ENCODE measurements at regions not wholly inside any gene's neighbourhood (a gene's known extent, or its start where the extent isn't known, plus 50 kb on each side); places are given as distances from the start of the nearest gene placed in this dataset.
"Not testable (repeated sequence)": the region's sequence is repeated elsewhere in the genome, so short reads cannot be mapped to it uniquely, and the experiment has no call there.

GRCh38 chr12:89067421-89068187 is 284.7 kb downstream of the DUSP6 start:
- Histone ChIP-seq H3K9me3 (ENCODE audit: control insufficient read depth, insufficient read depth, low read length) (no peaks in the 10 kb centered on the region), H3K36me3 (ENCODE audit: insufficient read depth, low read length) (no peaks in the 10 kb centered on the region), H3K4me1 (ENCODE audit: insufficient read depth, low read length) (no peaks in the 10 kb centered on the region; the same call in 1 of the 2 replicates), H3K9ac (ENCODE audit: low read depth, low read length) (no peak overlapping the region)

- no peaks in the 10 kb centered on the region for H3K36me3 ChIP-seq (ENCODE audit: insufficient read depth, low read length)
- no peaks in the 10 kb centered on the region for H3K9me3 ChIP-seq (ENCODE audit: control insufficient read depth, insufficient read depth, low read length)
- H3K4me1 ChIP-seq (ENCODE audit: insufficient read depth, low read length), result peaks cover 7% of the 10 kb centered on the region; the same call in 1 of the 2 replicates
- no peak overlapping the region for H3K9ac ChIP-seq (ENCODE audit: low read depth, low read length)
Measured at GRCh38 chr12:89064780-89065179, 287.5 kb downstream of the DUSP6 start.

DNA sequence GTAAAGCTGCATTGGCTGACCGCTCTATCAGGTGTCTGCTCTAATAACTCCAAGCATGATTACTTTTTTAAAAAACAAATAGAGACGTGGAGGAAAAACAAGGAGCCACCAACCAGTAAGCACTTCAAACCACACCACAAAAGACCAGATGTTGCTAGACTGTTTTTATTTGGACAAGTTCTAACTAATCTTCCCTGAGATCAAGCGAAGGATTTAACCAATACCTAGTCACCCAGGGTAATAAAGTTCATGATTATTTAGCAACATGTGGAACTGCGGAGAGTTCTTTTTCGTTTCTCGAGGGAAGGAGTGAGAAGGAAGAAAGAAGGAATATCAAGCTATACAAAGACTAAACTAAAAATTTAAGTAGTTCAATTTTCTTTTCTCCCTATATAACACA is 288.1 kb downstream of the DUSP6 start:
- peaks cover 13% of the 10 kb centered on the region; the same call in 1 of the 2 replicates for H3K4me1 ChIP-seq (ENCODE audit: insufficient read depth, low read length)
- no peak overlapping the region for H3K9ac ChIP-seq (ENCODE audit: low read depth, low read length)
- no peaks in the 10 kb centered on the region for H3K9me3 ChIP-seq (ENCODE audit: control insufficient read depth, insufficient read depth, low read length)
- no peaks in the 10 kb centered on the region for H3K36me3 ChIP-seq (ENCODE audit: insufficient read depth, low read length)

DNA sequence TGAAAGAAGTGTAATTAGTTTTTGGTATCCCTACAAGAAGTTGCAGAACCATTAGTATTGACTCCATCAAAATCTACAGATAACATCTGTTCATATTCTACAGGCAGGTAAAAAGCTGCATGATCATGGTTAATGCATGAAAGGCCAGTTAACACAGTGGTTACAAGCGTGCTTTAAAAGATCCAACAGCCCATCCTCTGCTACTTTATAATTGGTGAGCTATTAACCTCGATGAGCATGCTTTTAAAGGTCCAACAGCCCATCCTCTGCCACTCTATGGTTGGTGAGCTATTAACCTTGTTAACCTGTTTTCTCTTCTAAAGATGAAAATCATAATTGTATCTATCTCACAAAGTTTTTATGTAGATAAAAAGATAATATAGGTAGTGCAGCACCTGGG is 289.3 kb downstream of the DUSP6 start:
- no peaks in the 10 kb centered on the region for H3K9me3 ChIP-seq (ENCODE audit: control insufficient read depth, insufficient read depth, low read length)
- H3K9ac ChIP-seq (ENCODE audit: low read depth, low read length), result no peak overlapping the region
- peaks cover 13% of the 10 kb centered on the region; the same call in 1 of the 2 replicates for H3K4me1 ChIP-seq (ENCODE audit: insufficient read depth, low read length)
- no peaks in the 10 kb centered on the region for H3K36me3 ChIP-seq (ENCODE audit: insufficient read depth, low read length)

GRCh38 chr12:89059721-89060541 is 292.4 kb downstream of the DUSP6 start:
- Histone ChIP-seq H3K9ac (ENCODE audit: low read depth, low read length) (no peak overlapping the region), H3K9me3 (ENCODE audit: control insufficient read depth, insufficient read depth, low read length) (no peaks in the 10 kb centered on the region), H3K4me1 (ENCODE audit: insufficient read depth, low read length) (peaks cover 13% of the 10 kb centered on the region; the same call in 1 of the 2 replicates), H3K36me3 (ENCODE audit: insufficient read depth, low read length) (no peaks in the 10 kb centered on the region)

GRCh38 chr12:89059056-89059455 is 293.2 kb downstream of the DUSP6 start:
- peaks cover 13% of the 10 kb centered on the region; the same call in 1 of the 2 replicates for H3K4me1 ChIP-seq (ENCODE audit: insufficient read depth, low read length)
- no peaks in the 10 kb centered on the region for H3K36me3 ChIP-seq (ENCODE audit: insufficient read depth, low read length)
- no peak overlapping the region for H3K9ac ChIP-seq (ENCODE audit: low read depth, low read length)
- H3K9me3 ChIP-seq (ENCODE audit: control insufficient read depth, insufficient read depth, low read length), result no peaks in the 10 kb centered on the region

- Histone ChIP-seq H3K36me3 (ENCODE audit: insufficient read depth, low read length) (no peaks in the 10 kb centered on the region), H3K4me1 (ENCODE audit: insufficient read depth, low read length) (peaks cover 13% of the 10 kb centered on the region; the same call in 1 of the 2 replicates), H3K9me3 (ENCODE audit: control insufficient read depth, insufficient read depth, low read length) (no peaks in the 10 kb centered on the region), H3K9ac (ENCODE audit: low read depth, low read length) (no peak overlapping the region)
Measured at GRCh38 chr12:89058402-89058801, 293.9 kb downstream of the DUSP6 start.

DNA sequence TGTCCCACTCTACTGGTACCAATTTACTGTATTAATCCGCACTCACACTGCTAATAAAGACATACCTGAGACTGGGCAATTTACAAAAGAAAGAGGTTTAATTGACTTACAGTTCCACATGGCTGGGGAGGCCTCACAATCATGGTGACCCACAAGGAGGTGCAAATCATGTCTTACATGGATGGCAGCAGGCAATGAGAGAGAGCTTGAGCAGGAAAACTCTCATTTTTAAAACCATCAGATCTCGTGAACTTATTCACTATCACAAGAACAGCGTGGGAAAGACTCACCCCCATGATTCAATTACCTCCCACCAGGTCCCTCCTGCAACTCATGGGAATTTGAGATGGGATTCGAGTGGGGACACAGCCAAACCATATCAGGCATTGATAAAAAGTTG is 298.5 kb downstream of the DUSP6 start:
- H3K9ac ChIP-seq (ENCODE audit: low read depth, low read length); H3K9me3 ChIP-seq (ENCODE audit: control insufficient read depth, insufficient read depth, low read length); H3K4me1 ChIP-seq (ENCODE audit: insufficient read depth, low read length); H3K36me3 ChIP-seq (ENCODE audit: insufficient read depth, low read length): not testable (repeated sequence)

DNA sequence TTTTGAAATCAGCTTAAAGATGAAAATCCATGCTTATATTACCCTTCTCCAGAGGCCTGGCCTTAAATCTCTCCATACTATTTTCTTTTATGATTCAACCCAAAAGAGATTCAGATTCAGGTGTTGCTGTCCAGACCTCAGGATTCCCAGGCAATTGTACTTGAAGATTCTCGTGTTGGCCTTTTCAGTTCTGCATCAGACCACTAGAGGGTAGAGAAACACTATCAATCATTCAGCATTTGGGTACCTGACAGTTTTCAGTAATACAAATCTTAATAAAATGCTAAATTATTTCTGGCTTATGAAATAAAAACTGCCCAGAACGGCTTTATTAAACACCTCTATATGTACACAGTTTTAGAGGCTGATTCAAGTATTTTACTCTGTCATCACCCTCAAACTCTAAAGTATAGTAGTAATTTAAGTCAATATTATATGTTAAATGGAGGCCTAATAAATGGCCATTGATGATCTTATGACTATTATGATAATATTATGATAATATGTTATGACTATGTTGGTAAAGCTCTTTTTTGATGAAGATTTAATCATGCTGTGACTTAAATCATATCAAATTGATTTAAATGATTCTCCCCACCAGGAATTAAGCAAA is 301.1 kb downstream of the DUSP6 start:
- no peaks in the 10 kb centered on the region for H3K9me3 ChIP-seq (ENCODE audit: control insufficient read depth, insufficient read depth, low read length)
- H3K9ac ChIP-seq (ENCODE audit: low read depth, low read length), result no peak overlapping the region
- H3K4me1 ChIP-seq (ENCODE audit: insufficient read depth, low read length), result no peaks in the 10 kb centered on the region

GRCh38 chr12:89047856-89048418 is 304.4 kb downstream of the DUSP6 start:
- no peaks in the 10 kb centered on the region for H3K9me3 ChIP-seq (ENCODE audit: control insufficient read depth, insufficient read depth, low read length)
- H3K9ac ChIP-seq (ENCODE audit: low read depth, low read length), result no peak overlapping the region
- no peaks in the 10 kb centered on the region for H3K36me3 ChIP-seq (ENCODE audit: insufficient read depth, low read length)
- no peaks in the 10 kb centered on the region for H3K4me1 ChIP-seq (ENCODE audit: insufficient read depth, low read length)

More for the DNA sequence above, 301.1 kb downstream of the DUSP6 start:
- no peaks in the 10 kb centered on the region for H3K36me3 ChIP-seq (ENCODE audit: insufficient read depth, low read length)

GRCh38 chr12:89041078-89041477 is 311.2 kb downstream of the DUSP6 start:
- Histone ChIP-seq H3K4me1 (ENCODE audit: insufficient read depth, low read length) (no peaks in the 10 kb centered on the region), H3K36me3 (ENCODE audit: insufficient read depth, low read length) (no peaks in the 10 kb centered on the region), H3K9me3 (ENCODE audit: control insufficient read depth, insufficient read depth, low read length) (no peaks in the 10 kb centered on the region), H3K9ac (ENCODE audit: low read depth, low read length) (no peak overlapping the region)

GRCh38 chr12:89040146-89040964 is 311.9 kb downstream of the DUSP6 start:
- H3K4me1 ChIP-seq (ENCODE audit: insufficient read depth, low read length), result no peaks in the 10 kb centered on the region
- no peak overlapping the region for H3K9ac ChIP-seq (ENCODE audit: low read depth, low read length)
- no peaks in the 10 kb centered on the region for H3K36me3 ChIP-seq (ENCODE audit: insufficient read depth, low read length)
- H3K9me3 ChIP-seq (ENCODE audit: control insufficient read depth, insufficient read depth, low read length), result no peaks in the 10 kb centered on the region

DNA sequence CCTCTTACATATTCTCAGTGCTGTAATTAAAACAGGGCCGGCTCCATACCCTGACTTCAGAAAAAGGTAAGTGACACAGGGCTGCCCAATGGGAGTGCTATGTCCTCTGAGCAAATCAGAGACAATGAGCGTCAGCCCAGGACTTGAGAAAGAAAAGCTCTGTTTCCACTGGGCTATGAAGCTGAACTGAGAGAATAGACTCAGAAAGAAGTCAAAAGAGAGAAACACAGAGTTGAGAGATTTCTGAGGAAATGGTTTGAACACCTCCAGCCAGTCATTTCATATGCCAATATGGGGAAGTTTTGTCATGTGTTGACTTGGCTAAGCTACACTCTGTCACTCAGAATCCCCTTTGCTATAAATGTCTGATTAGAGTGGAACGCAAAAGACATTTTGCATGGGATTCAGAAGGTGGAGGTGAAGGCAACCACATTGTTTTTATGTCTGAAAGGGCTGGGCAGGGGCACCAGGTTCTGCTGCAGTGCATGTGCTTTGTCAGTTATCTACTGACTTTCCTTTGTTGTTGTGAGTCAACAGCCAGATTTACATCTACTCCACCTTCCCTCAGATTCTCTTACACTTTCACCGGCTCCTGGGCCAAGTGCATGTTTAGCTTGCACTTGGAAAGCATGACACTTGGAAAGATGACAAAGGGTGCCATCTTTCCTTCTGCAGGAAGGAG is 313.3 kb downstream of the DUSP6 start:
- Histone ChIP-seq H3K4me1 (ENCODE audit: insufficient read depth, low read length) (no peaks in the 10 kb centered on the region), H3K36me3 (ENCODE audit: insufficient read depth, low read length) (no peaks in the 10 kb centered on the region), H3K9me3 (ENCODE audit: control insufficient read depth, insufficient read depth, low read length) (no peaks in the 10 kb centered on the region), H3K9ac (ENCODE audit: low read depth, low read length) (no peak overlapping the region)
